ENCODE measurements at regions not wholly inside any gene's neighbourhood (a gene's known extent, or its start where the extent isn't known, plus 50 kb on each side); places are given as distances from the start of the nearest gene placed in this dataset.
"Not testable (repeated sequence)": the region's sequence is repeated elsewhere in the genome, so short reads cannot be mapped to it uniquely, and the experiment has no call there.

GRCh38 chr1:157247764-157248049, 109.5 kb upstream of the ETV3 start:
- TF ChIP-seq CTCF (IDR thresholded peaks at IDR 0.05 in 4 of 5, conservative IDR thresholded peaks at IDR 0.05 in 1 of 5); POLR2A (IDR thresholded peaks at IDR 0.05): not testable (repeated sequence)

Measured in gastrocnemius medialis (tissue), 4 donors.